ENCODE measurements at regions not wholly inside any gene's neighbourhood (a gene's known extent, or its start where the extent isn't known, plus 50 kb on each side); places are given as distances from the start of the nearest gene placed in this dataset.

GRCh38 chr9:80292231-80292630, 720.5 kb downstream of the TLE4 start:
- CTCF ChIA-PET (ENCODE audit: low intra/inter-chr PET ratio): no interaction called here
- H3K27me3 ChIP-seq (ENCODE audit: control insufficient read depth in 2 of 2, insufficient read depth in 2 of 2, low read length in 2 of 2): no peaks in the 10 kb centered on the region
- ATAC-seq: no peak
- TF ChIP-seq DLX4 (CRISPR knock-in tag; IDR thresholded peaks at IDR 0.05) (no peak), ZNF212 (CRISPR knock-in tag; IDR thresholded peaks at IDR 0.05) (no peak), ATF6 (CRISPR knock-in tag; IDR thresholded peaks at IDR 0.05) (no peak), SUPT5H (IDR thresholded peaks at IDR 0.05) (no peak), MGA (IDR thresholded peaks at IDR 0.05) (no peak), RAD21 (CRISPR knock-in tag; conservative IDR thresholded peaks at IDR 0.05 in 1 of 2, IDR thresholded peaks at IDR 0.05 in 1 of 2) (no peak), ZNF347 (CRISPR knock-in tag; IDR thresholded peaks at IDR 0.05; ENCODE audit: low read depth) (no peak)

More at GRCh38 chr9:80292231-80292630, 720.5 kb downstream of the TLE4 start:
- Histone ChIP-seq H4K20me1 (replicated peaks; ENCODE audit: control insufficient read depth, insufficient read depth, low read length) (no peaks in the 10 kb centered on the region), H3K9me1 (ENCODE audit: control insufficient read depth, insufficient read depth, low read length) (no peaks in the 10 kb centered on the region), H3K9ac (ENCODE audit: insufficient read depth in 1 of 2, low read depth in 2 of 2, low read length in 2 of 2) (no peak overlapping the region), H2AFZ (ENCODE audit: low read depth, low read length) (no peak overlapping the region), H3K4me3 (no peak overlapping the region), H3K36me3 (ENCODE audit: control insufficient read depth, insufficient read depth, low read length) (no peaks in the 10 kb centered on the region), H3K4me1 (replicated peaks in 1 of 2; ENCODE audit: control insufficient read depth in 2 of 2, insufficient read depth in 2 of 2, low read length in 2 of 2) (no peaks in the 10 kb centered on the region), H3K79me2 (ENCODE audit: control insufficient read depth, insufficient read depth, low read length) (no peaks in the 10 kb centered on the region), H3K27ac (ENCODE audit: extremely low read depth, low read depth, low read length) (no peak overlapping the region), H3K4me2 (ENCODE audit: insufficient read depth, low read length) (no peak overlapping the region), H3K9me3 (replicated peaks; ENCODE audit: control insufficient read depth, insufficient read depth, low read depth, low read length) (no peaks in the 10 kb centered on the region)
- DNase-seq (ENCODE audit: extremely low read depth in 1 of 4, low spot score in 3 of 4) (no peak), FAIRE-seq (no peak)
- POLR2A ChIA-PET: no interaction called here
- BruUV-seq (replicated peaks): no TSS peak
- intact Hi-C loops (cut with micrococcal nuclease) (no loop called here), in situ Hi-C loops (cut with MboI) (no loop called here)
- 10% methylated on average over 2 of the region's 2 CpGs for WGBS (ENCODE audit: insufficient coverage, low coverage, missing lambda C conversion rate)
